HTR-8/SVneo (cell line): ENCODE measurements at regions not wholly inside any gene's neighbourhood (a gene's known extent, or its start where the extent isn't known, plus 50 kb on each side); places are given as distances from the start of the nearest gene placed in this dataset.

Experiments
- DNase-seq: peaks from one replicate; pipeline ENCODE4 v3.0.0; 2011; ENCODE audit warnings: low spot score, mixed read lengths; ENCODE audit not compliant: insufficient read length
- FAIRE-seq: peaks from 2 replicates; lab custom pipeline; 2011; peaks lifted over from hg19 to GRCh38; lab: Jason Lieb, UNC

DNA sequence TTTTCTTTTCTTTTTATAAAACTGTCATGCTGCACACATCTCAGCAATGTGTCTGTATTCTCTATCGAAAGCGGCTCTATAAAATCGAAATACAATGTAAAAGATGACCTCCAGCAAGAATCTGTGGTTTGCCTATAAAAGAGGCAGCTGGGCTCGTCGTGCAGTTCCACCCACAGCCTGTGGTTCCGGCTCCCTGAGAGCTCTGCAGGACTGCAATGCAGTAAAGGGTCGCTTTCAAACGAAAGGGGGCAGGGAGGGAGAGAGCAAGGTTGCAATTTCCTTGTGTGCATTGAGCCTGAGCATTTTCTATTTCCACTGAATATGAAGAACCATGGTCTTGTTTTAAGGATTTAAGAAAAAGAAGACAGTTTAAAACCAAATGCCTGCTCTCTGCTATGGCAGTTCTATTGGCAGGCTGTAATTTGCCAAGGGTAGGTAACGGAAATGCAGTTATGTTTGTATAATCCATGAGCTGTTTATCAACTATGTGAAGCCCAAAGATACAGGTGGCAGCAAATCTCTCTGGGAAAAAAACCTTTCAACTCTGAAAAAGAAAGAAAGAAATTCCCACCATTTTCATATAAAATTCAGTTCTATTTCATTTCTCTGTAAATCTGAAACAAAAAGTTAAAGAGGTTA lies 236.5 kb downstream of the HACE1 start:
- peak; percentile 28 for DNase-seq
- no peak for FAIRE-seq

DNA sequence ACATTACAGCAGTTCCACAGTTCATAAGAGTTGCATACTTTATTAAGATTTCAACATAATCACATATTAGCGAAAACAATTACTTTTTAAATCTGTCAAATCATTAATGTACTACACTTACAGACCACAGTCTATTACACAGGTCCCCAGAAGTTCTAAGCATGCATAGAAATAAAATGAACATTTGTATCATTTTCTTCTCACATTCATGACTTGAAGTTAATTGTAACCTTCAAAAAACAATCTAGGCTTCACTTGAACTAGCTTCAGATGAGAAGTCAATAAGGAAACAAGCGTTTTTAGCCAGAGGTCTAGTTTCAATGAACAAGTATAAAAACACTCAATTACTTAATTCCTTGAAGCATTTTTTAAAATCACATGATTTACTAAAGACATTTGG lies 238.3 kb downstream of the HACE1 start:
- FAIRE-seq (no peak), DNase-seq (no peak)

DNA sequence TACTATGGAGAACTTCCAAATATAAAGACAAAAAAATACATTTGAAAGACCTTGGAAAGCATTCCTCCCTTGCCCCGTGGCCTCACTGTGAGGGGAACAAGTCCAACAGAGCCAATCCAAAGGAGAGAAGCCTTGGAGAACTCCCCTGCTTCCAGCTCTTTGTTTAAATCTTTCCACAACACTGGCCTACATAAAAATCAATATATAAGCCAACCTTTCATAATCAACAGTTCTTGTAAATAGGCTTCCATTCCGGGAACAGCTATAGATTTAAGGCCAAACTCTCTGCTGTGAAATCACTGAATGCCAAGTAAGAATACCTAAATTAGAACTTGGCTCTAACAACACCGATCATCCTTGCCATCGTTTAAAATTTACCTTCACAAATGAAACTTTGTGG lies 242.1 kb downstream of the HACE1 start:
- no peak for FAIRE-seq
- DNase-seq = no peak

DNA sequence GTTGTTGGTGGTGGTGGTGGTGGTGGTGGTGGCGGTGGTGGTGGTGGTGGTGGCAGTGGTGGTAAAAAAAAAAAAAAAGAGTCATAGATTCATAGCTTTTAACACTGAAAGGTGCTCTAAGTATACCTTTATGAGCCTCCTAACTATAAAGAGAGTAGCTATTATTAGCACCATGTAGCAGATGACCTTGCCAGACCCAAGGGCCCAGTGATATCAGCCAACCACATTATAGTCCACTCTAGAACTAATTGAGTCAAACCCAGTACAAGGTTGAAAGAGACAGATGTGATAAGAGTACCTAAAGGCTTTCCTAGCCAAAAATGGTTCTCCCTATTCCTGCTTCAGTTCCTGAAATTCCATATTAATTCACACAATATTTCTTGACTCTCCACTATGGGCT lies 245.3 kb downstream of the HACE1 start:
- no peak for FAIRE-seq
- DNase-seq = no peak

DNA sequence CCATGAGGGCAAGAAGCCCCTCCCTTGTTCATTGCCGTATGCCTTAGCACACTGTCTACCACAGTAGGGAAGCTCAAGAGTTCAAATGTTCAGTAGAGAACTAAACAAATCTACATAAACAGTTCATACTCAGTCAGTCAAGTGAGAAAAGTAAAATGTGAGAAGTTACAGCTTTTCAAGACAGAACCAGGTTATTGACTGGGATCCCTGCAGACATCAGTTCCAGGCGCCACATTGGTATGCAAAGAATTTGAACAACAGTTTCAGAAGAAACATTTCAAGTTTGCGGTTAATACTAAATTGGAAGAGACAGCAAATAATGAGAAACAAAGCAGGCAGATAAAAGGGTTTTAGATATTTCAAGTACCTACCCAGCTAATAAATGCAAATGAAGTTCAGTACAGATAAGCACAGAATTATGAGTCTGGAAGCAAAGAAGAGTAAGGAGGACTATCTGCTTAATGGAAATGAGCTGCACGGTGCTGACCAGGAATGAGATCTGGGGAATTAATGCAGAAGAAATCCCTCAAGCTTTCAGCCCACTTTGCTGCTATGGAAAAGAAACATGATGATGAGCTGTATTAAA lies 246.2 kb downstream of the HACE1 start:
- FAIRE-seq (no peak), DNase-seq (peak; percentile 5)

DNA sequence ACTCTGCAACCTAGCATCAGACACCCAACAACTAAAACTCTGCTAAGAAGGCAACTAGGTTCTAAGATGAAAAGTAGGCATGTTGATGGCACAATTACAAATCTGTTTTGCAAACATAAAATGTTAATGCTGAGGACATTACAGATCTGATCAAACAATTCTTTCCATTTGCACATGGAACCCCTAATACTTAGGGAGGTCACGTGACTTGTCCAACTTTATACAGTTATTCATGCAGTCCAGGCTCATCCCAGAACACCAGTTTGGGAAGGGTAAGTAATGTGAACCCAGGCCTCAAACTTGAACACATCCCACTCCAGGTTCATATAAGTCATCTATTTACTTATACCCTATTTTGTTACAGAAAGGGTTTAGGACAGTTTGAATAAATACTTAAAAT lies 247.2 kb downstream of the HACE1 start:
- DNase-seq = no peak

DNA sequence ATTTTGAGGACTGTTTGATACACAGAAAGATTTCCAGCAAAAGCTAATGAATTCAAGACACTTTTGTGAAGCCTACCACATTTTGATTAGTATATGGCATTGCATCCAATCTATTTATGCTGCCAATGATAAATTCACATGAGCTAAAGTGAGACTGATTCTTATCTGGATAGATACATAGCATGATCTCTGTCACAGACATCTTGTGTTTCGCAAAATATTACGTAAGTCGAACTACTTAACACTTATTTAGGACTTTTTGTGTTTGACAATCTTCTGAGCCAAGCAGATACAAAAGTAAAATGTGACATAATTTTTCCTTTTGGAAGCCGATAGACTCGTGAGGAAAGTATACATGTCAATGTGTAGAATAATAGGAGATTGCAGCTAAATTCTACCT lies 251.6 kb downstream of the HACE1 start:
- no peak for DNase-seq
- peak; percentile 16 for FAIRE-seq

More for the DNA sequence above, 247.2 kb downstream of the HACE1 start:
- no peak for FAIRE-seq

DNA sequence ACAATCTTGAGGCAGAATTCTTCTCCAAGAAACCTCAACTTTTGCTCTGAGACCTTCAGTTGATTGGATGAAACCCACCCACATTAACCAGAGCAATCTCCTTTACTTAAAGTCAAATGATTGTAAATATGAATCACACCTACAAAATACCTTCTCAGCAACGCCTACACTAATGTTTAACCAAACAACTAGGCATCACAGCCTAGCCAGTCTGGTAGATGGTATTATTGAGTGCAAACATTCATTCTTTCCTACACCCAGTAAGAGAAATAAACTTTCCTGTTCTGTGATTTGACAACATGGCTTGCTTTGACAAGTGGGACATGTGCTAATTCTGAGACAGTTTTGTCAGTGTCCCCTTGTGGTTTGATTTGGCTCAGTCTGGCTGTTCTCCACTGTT lies 252.2 kb downstream of the HACE1 start:
- DNase-seq = no peak
- no peak for FAIRE-seq

DNA sequence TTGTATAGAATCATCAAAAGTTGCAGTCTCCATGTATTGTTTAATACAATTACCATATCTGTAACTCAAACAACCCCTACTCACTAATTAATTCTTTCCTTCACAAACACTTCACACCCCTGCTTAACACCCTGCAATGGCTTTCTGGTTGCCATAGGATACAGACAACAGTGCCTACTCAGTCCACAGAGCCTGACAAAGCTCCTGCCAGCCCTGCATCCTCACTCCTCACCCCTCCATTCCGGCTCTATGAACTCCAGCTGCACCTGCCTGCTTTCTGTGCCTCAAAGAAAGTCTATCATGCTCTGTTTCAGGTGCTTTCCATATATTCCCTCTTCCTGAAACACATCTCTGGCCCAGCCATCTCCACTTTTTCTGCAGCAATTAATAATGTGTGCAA lies 253.4 kb downstream of the HACE1 start:
- FAIRE-seq (no peak), DNase-seq (no peak)

DNA sequence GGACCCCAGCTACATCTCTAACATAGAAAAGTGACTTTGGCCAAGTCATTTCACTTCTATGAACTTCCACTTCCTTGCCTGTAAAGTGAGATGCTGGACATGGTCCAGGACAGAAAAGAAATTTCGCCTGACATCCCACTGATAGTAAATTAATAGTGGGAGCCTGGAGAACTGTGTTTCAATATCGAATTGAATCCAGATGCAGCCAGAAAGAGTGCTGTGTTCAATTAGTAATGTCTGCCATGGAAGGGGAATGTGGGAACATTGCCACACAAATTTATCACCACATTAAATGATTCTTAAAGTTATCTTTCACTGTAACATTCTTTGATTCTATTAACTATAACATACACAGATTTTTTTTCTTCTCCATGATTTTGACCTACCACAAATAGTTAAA lies 255.0 kb downstream of the HACE1 start:
- FAIRE-seq = no peak
- DNase-seq = no peak

DNA sequence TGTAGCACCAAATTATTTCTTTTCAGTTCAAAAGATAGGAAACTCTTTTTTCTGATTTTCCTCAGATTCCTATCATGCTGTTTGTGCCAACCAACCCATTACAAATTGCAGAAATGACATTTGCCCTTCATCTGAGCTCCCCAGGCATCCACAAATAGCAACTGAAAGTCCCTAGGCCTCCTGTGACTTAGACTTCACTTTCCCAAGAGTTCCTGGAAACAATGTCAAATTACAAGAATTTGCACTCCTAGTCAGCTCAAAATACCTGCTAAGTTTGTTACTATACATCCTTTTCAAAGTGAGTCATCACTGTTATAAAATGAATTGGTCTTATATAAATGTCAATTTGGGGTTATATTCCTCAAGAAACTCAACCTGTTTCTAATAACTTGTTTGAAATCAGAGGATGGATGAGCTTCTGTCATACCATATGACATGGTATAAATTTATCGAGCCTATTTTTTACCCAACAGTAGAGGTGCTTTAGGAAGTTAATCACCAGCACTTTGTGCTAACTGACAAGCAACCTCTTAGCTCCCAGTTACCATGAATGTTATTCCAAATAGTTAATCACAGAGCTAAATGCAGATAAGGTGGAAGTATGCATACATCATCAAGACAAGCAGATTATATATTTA lies 256.5 kb downstream of the HACE1 start:
- DNase-seq = no peak
- FAIRE-seq = no peak

DNA sequence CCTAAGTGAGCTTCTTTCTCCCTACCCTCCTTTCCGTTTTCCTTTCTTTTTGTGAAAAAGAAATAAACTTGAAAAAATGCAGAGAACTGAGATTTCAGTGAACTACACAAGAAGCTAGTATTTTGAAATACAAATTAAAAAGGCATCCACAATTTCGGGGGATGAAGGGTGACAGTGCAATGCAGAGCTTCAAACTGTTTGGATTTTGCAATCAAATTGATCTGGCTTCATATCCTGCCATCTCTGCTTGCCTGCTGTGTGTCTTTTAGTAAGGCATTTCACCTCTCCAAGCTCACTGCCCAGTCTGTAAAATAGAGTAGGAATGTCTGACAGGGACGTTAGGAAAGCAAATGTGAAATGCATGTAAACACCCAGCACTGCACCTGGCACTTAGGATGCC lies 258.0 kb downstream of the HACE1 start:
- FAIRE-seq (no peak), DNase-seq (no peak)

DNA sequence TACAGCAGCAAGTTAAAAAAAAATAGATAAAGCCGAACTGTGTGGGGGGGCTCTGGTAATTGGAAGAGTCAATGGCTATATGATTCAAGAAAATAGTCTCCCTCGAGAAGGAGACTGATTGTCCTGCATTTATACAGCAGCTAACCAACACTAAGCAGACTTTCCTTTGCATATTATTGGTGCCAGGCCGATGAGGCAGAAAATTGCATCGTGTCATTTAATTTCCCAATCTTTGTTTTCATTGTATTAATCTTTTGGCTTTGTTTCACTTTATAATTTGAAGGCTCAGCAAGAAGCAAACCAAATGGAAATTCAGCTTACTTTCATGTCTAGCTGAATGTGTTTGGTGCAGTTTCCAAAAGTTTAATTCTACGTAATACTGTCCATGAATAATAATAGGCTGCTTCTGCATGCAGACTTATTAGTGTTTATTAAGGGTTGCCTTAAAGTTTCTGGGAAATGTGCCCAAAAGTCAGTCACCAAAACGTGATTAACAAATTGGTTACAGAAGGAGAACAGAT lies 258.5 kb downstream of the HACE1 start:
- no peak for FAIRE-seq
- no peak for DNase-seq

DNA sequence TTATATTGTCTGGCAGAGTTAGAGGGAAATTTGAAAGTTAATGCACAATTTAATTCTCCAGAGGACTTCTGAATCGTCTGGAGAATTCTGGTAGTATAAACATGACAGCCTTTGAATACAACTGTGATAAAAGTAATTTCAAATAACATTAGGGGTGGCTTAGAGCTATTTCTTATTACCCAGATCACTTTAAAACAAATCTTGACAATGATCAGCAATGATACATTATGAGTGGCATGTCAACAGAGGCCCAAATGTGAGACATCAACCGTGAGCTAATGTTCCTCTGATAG lies 259.1 kb downstream of the HACE1 start:
- FAIRE-seq (no peak), DNase-seq (no peak)

DNA sequence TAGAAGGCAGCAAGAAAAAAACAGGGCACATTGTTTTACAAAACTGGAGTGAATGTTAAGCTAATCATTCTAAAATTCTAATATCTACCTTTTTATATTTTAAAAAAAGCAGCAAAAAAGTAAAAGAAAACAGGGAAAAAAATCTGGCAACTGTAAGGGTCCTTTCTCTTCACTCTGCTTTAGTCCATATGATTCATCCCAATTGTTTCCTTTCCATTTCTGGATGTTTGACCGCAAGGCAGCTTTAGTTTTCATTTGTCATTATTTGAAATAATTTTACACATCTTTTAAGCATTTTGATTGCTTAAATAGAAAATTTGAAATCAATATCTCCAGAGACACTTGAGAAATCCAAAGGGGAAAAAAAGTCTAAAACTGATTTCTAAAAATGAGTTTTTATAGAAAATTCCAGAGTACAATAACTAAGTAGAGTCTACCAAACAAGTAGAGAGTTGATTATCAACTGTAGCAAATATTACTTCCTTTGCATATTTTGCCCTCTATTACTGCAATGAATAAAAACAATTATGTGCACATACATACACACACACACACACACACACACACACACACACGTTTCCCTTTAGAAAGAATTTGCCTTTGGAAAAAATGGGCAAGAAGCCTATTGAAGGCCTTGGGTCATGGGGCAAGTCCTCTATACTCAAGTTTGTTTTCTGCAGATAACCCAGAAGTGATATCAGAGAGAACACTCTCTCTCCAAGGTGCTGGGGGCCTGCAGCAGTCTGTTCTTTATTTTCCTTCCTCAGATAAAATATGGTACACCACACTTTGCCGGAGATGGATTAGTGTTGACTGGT lies 259.7 kb downstream of the HACE1 start:
- no peak for FAIRE-seq
- no peak for DNase-seq

DNA sequence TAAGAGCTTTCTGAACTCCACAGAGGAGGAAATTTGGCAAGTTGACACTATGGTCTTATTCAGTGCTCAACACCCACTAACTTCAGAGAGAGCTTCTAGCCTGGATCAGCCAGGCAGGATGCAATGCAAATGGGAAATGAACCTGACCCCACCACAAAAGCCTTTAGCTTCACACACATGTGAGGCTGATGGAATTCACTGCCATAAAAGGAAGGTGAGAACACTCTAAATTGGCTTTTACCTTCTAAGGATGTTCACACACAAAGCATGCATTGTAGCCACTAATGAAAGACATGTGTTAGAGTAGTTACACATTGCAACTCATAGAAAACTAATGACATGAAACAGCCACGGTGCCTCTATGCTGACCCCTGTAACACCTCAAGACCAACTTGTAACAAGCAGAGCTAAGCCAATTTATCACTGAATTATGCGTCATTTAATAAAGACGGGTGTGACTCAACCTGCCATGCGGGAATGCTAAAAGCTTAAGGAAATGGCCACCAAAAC lies 262.1 kb downstream of the HACE1 start:
- DNase-seq = no peak
- FAIRE-seq = no peak

DNA sequence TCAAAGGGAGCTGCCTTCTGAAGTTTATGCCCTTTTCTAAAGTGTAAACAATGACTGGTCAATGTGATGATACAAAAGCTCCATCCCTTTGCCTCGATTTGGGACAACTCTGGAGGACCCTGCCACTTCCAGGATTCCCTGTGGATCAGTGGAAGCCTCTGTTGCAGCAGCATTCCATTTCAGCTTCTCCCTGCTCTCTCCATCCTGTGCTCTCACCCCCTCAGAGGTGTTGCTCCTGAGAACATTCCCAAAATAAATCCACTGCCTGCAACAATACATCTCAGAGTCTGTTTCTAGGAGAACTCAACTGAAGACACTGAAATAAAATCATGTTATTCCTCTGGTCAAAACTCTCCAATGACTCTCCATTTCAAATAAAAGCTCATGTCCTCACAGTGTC lies 263.6 kb downstream of the HACE1 start:
- FAIRE-seq (no peak), DNase-seq (no peak)

DNA sequence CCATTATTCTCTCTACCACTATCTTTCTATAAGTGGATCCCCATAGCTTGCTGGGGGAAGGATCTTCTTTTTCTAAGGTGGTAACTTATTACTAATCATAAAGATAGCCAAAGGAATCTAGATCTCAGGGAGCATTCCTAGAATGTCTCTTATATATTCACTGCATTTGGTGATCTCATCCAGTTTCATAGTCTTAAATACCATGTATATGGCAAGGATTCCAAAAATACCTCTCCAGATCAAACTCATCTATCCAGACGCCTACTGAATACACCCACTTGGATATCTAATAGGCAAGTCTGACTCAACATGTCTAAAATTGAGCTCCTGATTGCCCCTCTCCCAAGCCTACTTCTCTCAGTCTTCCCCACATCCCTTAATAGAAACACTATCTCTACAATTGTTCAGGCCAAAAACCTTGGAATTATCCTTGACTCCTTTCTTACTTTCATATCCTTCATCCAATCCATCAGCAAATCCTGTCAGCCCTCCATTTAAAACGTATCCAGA lies 264.4 kb downstream of the HACE1 start:
- DNase-seq (no peak), FAIRE-seq (no peak)

DNA sequence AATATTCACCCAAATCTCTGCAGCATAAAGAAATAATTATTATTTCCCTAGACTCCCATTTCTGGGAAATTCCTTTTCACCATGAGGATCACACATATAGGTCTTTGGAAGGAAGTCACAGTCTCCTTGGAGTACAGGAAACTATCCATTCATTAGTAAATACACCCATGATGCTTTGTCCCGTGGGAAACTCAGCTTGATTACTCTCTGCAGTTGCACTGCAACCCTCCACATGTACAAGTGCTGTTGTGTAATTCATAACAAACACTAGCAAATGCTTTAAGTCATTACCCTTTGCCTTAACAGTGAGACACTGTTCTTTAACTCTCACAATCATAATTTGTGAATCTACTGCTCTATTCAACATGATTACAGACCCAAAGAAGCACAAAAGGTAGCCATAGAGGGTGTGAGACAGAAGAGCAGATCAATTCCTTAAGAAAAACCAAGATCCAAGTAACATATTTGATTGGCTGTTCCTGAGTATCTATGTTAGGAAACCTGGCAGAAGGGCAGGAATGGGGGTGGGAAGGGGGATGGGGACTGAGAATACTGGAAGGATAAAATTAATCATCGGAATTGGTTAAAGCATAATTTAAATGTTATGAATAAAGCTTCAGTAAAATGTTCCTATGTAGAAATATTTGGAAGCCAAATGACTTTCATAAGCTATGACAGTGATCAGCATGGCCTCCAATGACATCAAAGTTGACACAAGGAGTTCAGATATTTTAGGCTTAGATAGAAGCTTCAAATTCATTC lies 268.0 kb downstream of the HACE1 start:
- FAIRE-seq = peak; percentile 52
- no peak for DNase-seq

DNA sequence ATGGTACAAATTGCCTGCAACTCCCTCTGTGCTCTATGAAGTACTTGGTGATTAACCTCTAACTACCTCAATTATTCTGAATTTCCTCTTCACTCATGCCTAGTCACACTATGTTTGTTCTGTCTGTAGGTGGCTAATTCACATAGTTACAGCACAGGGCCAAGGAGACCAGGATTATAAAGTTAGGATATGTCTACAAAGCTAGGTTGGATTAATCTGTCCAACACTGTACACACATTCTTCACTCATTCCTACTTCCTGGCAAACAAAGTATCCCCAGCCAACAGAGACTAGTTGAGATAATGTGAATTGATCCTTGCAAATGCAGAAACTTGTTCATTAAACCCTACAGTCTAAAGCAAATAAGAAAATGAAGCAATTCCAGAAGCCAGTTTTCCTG lies 269.8 kb downstream of the HACE1 start:
- DNase-seq (no peak), FAIRE-seq (no peak)
